CD8-positive, alpha-beta memory T cell (primary cell): ENCODE measurements at regions not wholly inside any gene's neighbourhood (a gene's known extent, or its start where the extent isn't known, plus 50 kb on each side); places are given as distances from the start of the nearest gene placed in this dataset.

ENCODE experiments used
- CTCF ChIA-PET: fragments of 350-600 bp; sonication (Branson Sonifier 250); formaldehyde crosslinking; loops from one replicate; lab custom pipeline; 2021; ENCODE audit warnings: antibody characterized with exemption; lab: Charles Lee
- POLR2A ChIA-PET: fragments of 350-600 bp; sonication (Branson Sonifier 250); formaldehyde crosslinking; loops from one replicate; lab custom pipeline; 2021; ENCODE audit warnings: antibody characterized with exemption; lab: Charles Lee
- DNase-seq, 5 donors: peaks; one replicate each; pipeline versions ENCODE4 v3.0.0 to v3.0.0-alpha.2; 2020 to 2022; ENCODE audit warnings: mixed read lengths in 1 of 5
- H3K27ac ChIP-seq: one replicate; pipeline ENCODE4 v1.7.0; 2013; ENCODE audit warnings: low read depth, mild to moderate bottlenecking, low read length, moderate library complexity
- H3K27me3 ChIP-seq: 2 replicates; pipeline ENCODE4 v1.7.0; 2013; ENCODE audit warnings: low read length, mild to moderate bottlenecking; ENCODE audit not compliant: insufficient read depth, poor library complexity, severe bottlenecking
- H3K36me3 ChIP-seq: 2 replicates; pipeline ENCODE4 v1.7.0; 2013; ENCODE audit warnings: mild to moderate bottlenecking, low read length, moderate library complexity; ENCODE audit not compliant: insufficient read depth
- H3K4me1 ChIP-seq: 2 replicates; pipeline ENCODE4 v1.7.0; 2013; ENCODE audit warnings: mild to moderate bottlenecking, low read length, moderate library complexity; ENCODE audit not compliant: insufficient read depth
- H3K4me3 ChIP-seq: 2 replicates; pipeline ENCODE4 v1.7.0; 2013; ENCODE audit warnings: mild to moderate bottlenecking, low read length
- H3K9me3 ChIP-seq: 2 replicates; pipeline ENCODE4 v1.7.0; 2013; ENCODE audit warnings: mild to moderate bottlenecking, low read length
- H3K27ac Mint-ChIP-seq, 8 donors: one replicate each; pipeline ENCODE4 v1.8.0; 2020 to 2021; ENCODE audit warnings: mixed read lengths in 8 of 8, mild to moderate bottlenecking in 6 of 8, inconsistent platforms in 3 of 8, moderate library complexity in 3 of 8
- H3K27me3 Mint-ChIP-seq, 2 donors: one replicate each; pipeline ENCODE4 v1.8.0; 2020 to 2021; ENCODE audit warnings: mixed read lengths in 2 of 2, mild to moderate bottlenecking in 1 of 2, moderate library complexity in 1 of 2
- H3K36me3 Mint-ChIP-seq, 3 donors: one replicate each; pipeline ENCODE4 v1.8.0; 2020 to 2021; ENCODE audit warnings: mixed read lengths in 3 of 3, inconsistent platforms in 1 of 3, mild to moderate bottlenecking in 1 of 3
- H3K4me1 Mint-ChIP-seq, 3 donors: one replicate each; pipeline ENCODE4 v1.8.0; 2020 to 2021; ENCODE audit warnings: mixed read lengths in 3 of 3, inconsistent platforms in 1 of 3, mild to moderate bottlenecking in 1 of 3
- H3K4me3 Mint-ChIP-seq, 7 donors: one replicate each; pipeline ENCODE4 v1.8.0; 2020 to 2021; ENCODE audit warnings: mixed read lengths in 7 of 7, mild to moderate bottlenecking in 6 of 7, moderate library complexity in 4 of 7, inconsistent platforms in 2 of 7
- H3K9me3 Mint-ChIP-seq, 5 donors: one replicate each; pipeline ENCODE4 v1.8.0; 2020 to 2022; ENCODE audit warnings: mixed read lengths in 5 of 5, mild to moderate bottlenecking in 3 of 5, moderate library complexity in 2 of 5, inconsistent platforms in 1 of 5

GRCh38 chr15:81957698-81958097 is 88.1 kb downstream of the MEX3B start:
- H3K4me3 Mint-ChIP-seq = no peak overlapping the region
- Histone ChIP-seq H3K27me3 (no peaks in the 10 kb centered on the region), H3K4me3 (no peak overlapping the region), H3K36me3 (no peaks in the 10 kb centered on the region), H3K9me3 (no peaks in the 10 kb centered on the region), H3K4me1 (no peaks in the 10 kb centered on the region), H3K27ac (no peak overlapping the region)
- DNase-seq = no peak
- ChIA-PET POLR2A (no interaction called here), CTCF (no interaction called here)
- no peak overlapping the region for H3K27ac Mint-ChIP-seq
- no peaks in the 10 kb centered on the region for H3K4me1 Mint-ChIP-seq
- H3K27me3 Mint-ChIP-seq = peaks cover 4 to 5% of the 10 kb centered on the region in 2 donors
- no peaks in the 10 kb centered on the region for H3K36me3 Mint-ChIP-seq
- H3K9me3 Mint-ChIP-seq = peaks cover 0 to 2% (median 0%) of the 10 kb centered on the region in 5 donors

DNA sequence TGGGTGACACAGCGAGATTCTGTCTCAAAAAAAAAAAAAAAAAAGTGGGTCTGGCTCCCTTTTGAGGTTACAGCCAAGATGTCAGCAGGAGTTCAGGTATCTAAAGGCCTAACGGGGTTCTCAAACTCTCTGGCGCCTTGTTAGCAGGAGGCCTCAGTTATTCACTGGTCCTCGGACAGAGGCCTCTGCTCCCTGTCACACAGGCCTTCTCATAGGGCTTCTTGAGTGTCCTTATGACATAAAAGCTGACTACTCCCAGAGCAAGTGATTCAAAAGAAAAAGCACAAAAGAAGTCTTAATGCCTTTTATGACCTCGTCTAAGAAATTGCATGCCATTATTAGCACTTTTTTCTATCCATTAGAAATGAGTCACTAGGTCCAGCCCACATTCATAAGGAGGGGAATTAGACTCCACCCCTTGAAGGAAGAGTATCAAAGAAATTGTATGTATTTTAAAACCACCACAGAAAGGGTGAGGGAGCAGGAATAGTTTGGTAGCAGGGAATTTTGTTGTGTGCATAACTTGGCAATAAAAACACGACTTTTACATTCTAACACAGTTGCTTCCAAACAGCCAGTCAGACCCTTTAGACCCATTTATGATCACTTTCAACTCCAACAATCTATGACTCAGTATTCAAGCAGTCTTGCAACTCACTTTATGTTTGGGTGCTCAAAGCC is 90.3 kb downstream of the MEX3B start:
- no peak for DNase-seq
- CTCF ChIA-PET = no interaction called here
- Histone ChIP-seq H3K27me3 (no peaks in the 10 kb centered on the region), H3K36me3 (no peaks in the 10 kb centered on the region), H3K27ac (no peak overlapping the region), H3K4me1 (no peaks in the 10 kb centered on the region), H3K4me3 (no peak overlapping the region), H3K9me3 (no peaks in the 10 kb centered on the region)
- H3K4me1 Mint-ChIP-seq = no peaks in the 10 kb centered on the region
- peaks cover 0 to 2% (median 0%) of the 10 kb centered on the region in 5 donors for H3K9me3 Mint-ChIP-seq
- peaks cover 0 to 6% of the 10 kb centered on the region in 2 donors for H3K27me3 Mint-ChIP-seq
- no peak overlapping the region for H3K27ac Mint-ChIP-seq
- no peak overlapping the region for H3K4me3 Mint-ChIP-seq
- POLR2A ChIA-PET = no interaction called here
- no peaks in the 10 kb centered on the region for H3K36me3 Mint-ChIP-seq

DNA sequence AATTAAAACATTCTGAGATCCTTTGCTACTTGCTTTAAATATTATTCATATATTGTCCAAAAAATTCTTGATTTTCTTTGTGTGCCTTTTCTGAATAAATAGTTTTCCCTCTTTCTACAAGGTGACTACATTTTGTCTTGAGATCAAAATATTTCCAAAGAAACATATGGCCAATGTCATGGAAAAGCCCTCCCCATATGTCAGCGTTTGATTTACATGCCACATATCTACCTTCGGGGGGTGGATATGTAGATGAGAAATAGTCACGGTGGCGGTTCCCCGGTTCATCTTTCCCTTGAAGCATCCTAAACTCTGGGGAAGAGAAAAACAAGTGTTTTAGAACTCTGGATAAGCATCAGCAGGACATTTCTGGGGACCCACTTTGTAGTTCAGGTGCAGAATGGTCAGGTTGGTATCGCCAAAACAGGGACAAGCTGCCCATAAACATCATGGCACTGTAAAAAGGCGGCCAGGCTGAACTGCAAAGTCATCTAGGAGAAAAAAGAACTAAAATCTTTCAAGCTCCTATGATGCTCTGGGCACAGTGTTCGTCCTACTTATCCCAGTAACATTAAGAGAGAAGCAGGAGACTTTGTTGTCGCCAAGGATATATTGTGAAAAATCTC is 91.5 kb downstream of the MEX3B start:
- Histone ChIP-seq H3K36me3 (no peaks in the 10 kb centered on the region), H3K4me3 (no peak overlapping the region), H3K9me3 (no peaks in the 10 kb centered on the region), H3K27ac (no peak overlapping the region), H3K27me3 (no peaks in the 10 kb centered on the region), H3K4me1 (no peaks in the 10 kb centered on the region)
- Mint-ChIP-seq H3K4me3 (no peak overlapping the region), H3K27me3 (peaks cover 5 to 6% of the 10 kb centered on the region in 2 donors), H3K27ac (no peak overlapping the region), H3K36me3 (no peaks in the 10 kb centered on the region), H3K9me3 (peaks cover 0 to 2% (median 0%) of the 10 kb centered on the region in 5 donors), H3K4me1 (no peaks in the 10 kb centered on the region)
- ChIA-PET CTCF (no interaction called here), POLR2A (no interaction called here)
- no peak for DNase-seq

DNA sequence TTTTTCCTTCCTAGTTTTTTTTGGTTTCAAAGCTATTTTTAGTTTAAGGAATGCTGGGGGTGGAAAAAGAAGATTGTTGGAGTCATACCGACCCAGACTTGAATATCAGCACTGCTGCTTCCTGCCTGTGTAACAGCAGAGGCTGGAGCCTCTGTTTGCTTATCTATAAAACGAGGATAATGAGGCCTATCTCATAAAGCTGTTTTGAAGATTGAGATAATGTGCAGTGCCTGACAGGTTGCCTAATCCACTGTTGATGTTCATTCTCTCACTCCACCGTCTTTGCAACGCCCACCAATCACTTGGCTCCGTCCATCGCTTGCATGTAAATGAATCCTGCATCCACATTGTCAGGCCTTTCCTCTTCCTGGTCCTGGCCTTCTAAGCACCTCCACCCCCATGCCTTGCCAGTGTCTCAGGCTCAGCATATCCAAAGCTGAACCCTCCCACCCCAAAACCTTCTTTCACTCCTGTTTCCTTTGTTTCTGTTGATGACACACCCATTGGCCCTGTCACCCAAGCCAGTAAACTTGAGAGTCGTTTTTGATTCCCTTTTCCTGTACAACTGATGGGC is 94.9 kb downstream of the MEX3B start:
- no peak for DNase-seq
- Mint-ChIP-seq H3K27ac (no peak overlapping the region), H3K27me3 (peaks cover 9 to 10% of the 10 kb centered on the region in 2 donors), H3K36me3 (no peaks in the 10 kb centered on the region), H3K4me1 (no peaks in the 10 kb centered on the region), H3K4me3 (no peak overlapping the region), H3K9me3 (no peaks in the 10 kb centered on the region)
- Histone ChIP-seq H3K36me3 (no peaks in the 10 kb centered on the region), H3K4me1 (no peaks in the 10 kb centered on the region), H3K27ac (no peak overlapping the region), H3K9me3 (no peaks in the 10 kb centered on the region), H3K27me3 (no peaks in the 10 kb centered on the region), H3K4me3 (no peak overlapping the region)
- CTCF ChIA-PET = no interaction called here
- POLR2A ChIA-PET = no interaction called here

GRCh38 chr15:81948751-81949150 is 97.1 kb downstream of the MEX3B start:
- DNase-seq = no peak
- Histone ChIP-seq H3K4me1 (no peaks in the 10 kb centered on the region), H3K4me3 (no peak overlapping the region), H3K27ac (no peak overlapping the region), H3K9me3 (no peaks in the 10 kb centered on the region), H3K36me3 (no peaks in the 10 kb centered on the region), H3K27me3 (no peaks in the 10 kb centered on the region)
- POLR2A ChIA-PET = no interaction called here
- Mint-ChIP-seq H3K27ac (no peak overlapping the region), H3K36me3 (no peaks in the 10 kb centered on the region), H3K27me3 (peaks cover 9 to 11% of the 10 kb centered on the region in 2 donors), H3K4me1 (no peaks in the 10 kb centered on the region), H3K4me3 (no peak overlapping the region), H3K9me3 (no peaks in the 10 kb centered on the region)
- CTCF ChIA-PET = no interaction called here

DNA sequence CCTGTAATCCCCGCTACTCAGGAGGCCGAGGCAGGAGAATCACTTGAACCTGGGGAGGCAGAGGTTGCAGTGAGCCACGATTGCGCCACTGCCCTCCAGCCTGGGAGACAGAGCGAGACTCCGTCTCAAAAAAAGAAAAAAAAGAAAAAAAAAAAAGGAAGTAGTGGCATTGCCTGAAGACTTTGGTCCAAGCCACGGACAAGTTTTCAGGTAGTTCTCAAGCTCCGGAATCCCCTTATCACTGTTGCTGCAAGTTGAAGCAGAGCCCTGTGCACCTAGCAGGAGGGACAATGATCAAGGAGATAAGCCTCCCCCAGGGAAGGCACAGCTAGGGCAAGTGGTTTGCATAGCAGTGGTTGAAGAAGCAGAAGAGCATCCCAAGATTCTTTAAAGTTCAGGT is 97.6 kb downstream of the MEX3B start:
- H3K9me3 ChIP-seq = no peaks in the 10 kb centered on the region
- Mint-ChIP-seq H3K27me3 (peaks cover 9 to 10% of the 10 kb centered on the region in 2 donors), H3K4me3 (no peak overlapping the region), H3K27ac (no peak overlapping the region), H3K4me1 (no peaks in the 10 kb centered on the region), H3K36me3 (no peaks in the 10 kb centered on the region), H3K9me3 (no peaks in the 10 kb centered on the region)
- no peak overlapping the region for H3K27ac ChIP-seq
- H3K27me3 ChIP-seq = no peaks in the 10 kb centered on the region
- ChIA-PET POLR2A (no interaction called here), CTCF (no interaction called here)
- H3K4me3 ChIP-seq = no peak overlapping the region
- H3K36me3 ChIP-seq = no peaks in the 10 kb centered on the region
- DNase-seq = no peak
- H3K4me1 ChIP-seq = no peaks in the 10 kb centered on the region

DNA sequence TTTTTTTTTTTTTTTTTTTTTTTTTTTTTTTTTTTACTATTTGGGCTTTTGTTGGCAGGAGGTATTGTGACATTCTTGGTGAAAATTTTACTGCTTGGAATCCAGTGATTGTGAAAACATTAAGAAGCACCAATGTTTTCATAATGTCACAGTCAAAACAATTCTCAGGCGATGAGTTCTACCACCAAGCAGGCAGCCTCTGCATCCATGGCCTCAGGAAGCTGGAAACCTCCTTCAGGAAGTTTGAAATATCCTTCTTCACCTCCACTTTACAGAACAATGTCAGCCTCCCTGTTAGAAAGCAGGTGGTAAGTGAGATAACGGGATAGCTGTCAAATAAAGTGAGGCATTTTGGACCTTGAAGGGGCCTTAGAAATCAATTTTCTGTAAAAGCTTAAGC is 98.3 kb downstream of the MEX3B start:
- H3K9me3 ChIP-seq = no peaks in the 10 kb centered on the region
- Mint-ChIP-seq H3K27me3 (peaks cover 9 to 10% of the 10 kb centered on the region in 2 donors), H3K9me3 (no peaks in the 10 kb centered on the region), H3K36me3 (no peaks in the 10 kb centered on the region), H3K4me3 (no peak overlapping the region), H3K4me1 (no peaks in the 10 kb centered on the region), H3K27ac (no peak overlapping the region)
- H3K4me3 ChIP-seq = no peak overlapping the region
- H3K36me3 ChIP-seq = no peaks in the 10 kb centered on the region
- no peak overlapping the region for H3K27ac ChIP-seq
- no peaks in the 10 kb centered on the region for H3K27me3 ChIP-seq
- no peaks in the 10 kb centered on the region for H3K4me1 ChIP-seq
- no peak for DNase-seq
- POLR2A ChIA-PET = no interaction called here
- CTCF ChIA-PET = no interaction called here

DNA sequence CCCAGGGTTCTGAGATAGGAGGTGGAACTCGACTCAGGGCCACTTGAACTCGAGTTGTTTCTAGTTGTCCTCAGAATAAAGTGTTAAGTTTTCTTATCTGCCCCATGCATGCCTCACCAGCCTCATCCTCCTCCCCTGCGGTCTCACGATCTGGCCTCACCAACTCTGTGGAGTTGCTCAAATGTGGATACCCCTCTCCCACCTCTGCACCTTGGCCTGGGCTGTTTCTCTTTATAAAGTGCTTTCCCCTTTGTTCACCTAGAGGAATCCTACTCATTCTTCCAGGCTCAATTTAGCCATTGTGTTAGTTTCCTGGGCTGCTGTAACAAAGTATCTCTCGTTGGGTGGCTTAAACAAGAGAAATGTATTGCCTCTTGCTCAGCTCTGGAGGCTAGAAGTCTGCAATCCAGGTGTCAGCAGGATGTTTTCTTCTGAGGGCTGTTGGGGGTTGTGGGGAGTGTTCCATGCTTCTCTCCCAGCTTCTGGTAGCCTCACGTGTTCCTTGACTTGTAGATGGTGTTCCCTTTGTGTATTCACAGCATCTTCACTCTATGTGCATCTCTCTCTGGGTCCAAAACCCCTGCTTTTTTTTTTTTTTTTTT is 100.7 kb downstream of the MEX3B start:
- H3K36me3 Mint-ChIP-seq = no peaks in the 10 kb centered on the region
- H3K4me3 ChIP-seq = no peak overlapping the region
- peaks cover 4 to 9% of the 10 kb centered on the region in 2 donors for H3K27me3 Mint-ChIP-seq
- H3K27ac Mint-ChIP-seq = no peak overlapping the region
- H3K4me1 Mint-ChIP-seq = no peaks in the 10 kb centered on the region
- H3K9me3 Mint-ChIP-seq = peaks cover 0 to 2% (median under 1%) of the 10 kb centered on the region in 5 donors
- no peak for DNase-seq
- no peaks in the 10 kb centered on the region for H3K36me3 ChIP-seq
- H3K9me3 ChIP-seq = no peaks in the 10 kb centered on the region
- H3K4me3 Mint-ChIP-seq = no peak overlapping the region
- no peaks in the 10 kb centered on the region for H3K4me1 ChIP-seq
- H3K27me3 ChIP-seq = no peaks in the 10 kb centered on the region
- H3K27ac ChIP-seq = peak overlapping the region; percentile 43
- CTCF ChIA-PET = no interaction called here
- POLR2A ChIA-PET = no interaction called here
